ENCODE measurements at regions not wholly inside any gene's neighbourhood (a gene's known extent, or its start where the extent isn't known, plus 50 kb on each side); places are given as distances from the start of the nearest gene placed in this dataset.
A peak's percentile ranks its signal among the peaks of the same experiment; 100 is the strongest.

DNA sequence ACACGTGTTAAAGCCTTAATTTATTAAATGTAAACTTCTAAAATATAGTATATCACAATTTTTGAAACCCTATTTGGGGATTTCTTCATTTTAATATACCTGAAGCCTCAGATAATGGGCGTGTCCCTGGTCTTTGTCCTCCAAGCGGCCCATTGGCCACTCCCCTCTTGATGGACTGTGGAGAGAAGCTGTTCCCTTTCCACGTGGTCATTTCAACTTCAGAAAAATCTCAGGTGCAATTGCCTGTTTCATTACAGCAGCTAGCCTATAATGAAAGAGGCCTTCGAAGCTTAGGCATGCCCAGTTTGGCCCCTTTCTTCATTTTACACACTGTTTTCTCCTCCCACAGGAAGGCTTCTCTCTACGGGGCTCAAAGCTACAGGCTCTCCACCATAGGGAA lies 131.4 kb upstream of the ARHGAP5 start:
- H3K4me3 Mint-ChIP-seq, result no peak overlapping the region
- CTCF ChIA-PET, result interaction anchor here (0.7 to 1.1 kb wide), 2 partner anchors 8 to 20 kb away, joined by 3 to 4 read pairs; no protein-coding TSS in a partner anchor
- H3K27me3 Mint-ChIP-seq, result no peaks in the 10 kb centered on the region
- no peak overlapping the region for H3K27ac Mint-ChIP-seq
- no peak for DNase-seq
- POLR2A ChIA-PET, result interaction anchor here (0.9 to 1.6 kb wide), 2 partner anchors 131 to 132 kb away, joined by 3 to 5 read pairs; partner anchors contain the start of gene ARHGAP5
- H3K36me3 Mint-ChIP-seq (ENCODE audit: low read depth), result peaks cover 3% of the 10 kb centered on the region
- peaks cover 50% of the 10 kb centered on the region for H3K4me1 Mint-ChIP-seq
- no peaks in the 10 kb centered on the region for H3K9me3 Mint-ChIP-seq

- Mint-ChIP-seq H3K27me3 (no peaks in the 10 kb centered on the region), H3K27ac (peak overlapping the region; percentile 37), H3K9me3 (no peaks in the 10 kb centered on the region), H3K4me3 (no peak overlapping the region), H3K4me1 (peaks cover 50% of the 10 kb centered on the region), H3K36me3 (ENCODE audit: low read depth) (no peaks in the 10 kb centered on the region)
- ChIA-PET POLR2A (interaction anchor here (1.0 kb wide), 1 partner anchor 9 kb away, joined by 3 read pairs; no protein-coding TSS in a partner anchor), CTCF (interaction anchor here (1.2 kb wide), 1 partner anchor 21 kb away, joined by 4 read pairs; no protein-coding TSS in a partner anchor)
- DNase-seq, result no peak
Measured at GRCh38 chr14:31947076-31947475, 130.0 kb upstream of the ARHGAP5 start.

GRCh38 chr14:31947680-31948595 lies 129.2 kb upstream of the ARHGAP5 start:
- DNase-seq, result no peak
- CTCF ChIA-PET, result interaction anchor here (1.2 kb wide), 1 partner anchor 22 kb away, joined by 4 read pairs; no protein-coding TSS in a partner anchor
- POLR2A ChIA-PET, result no interaction called here
- Mint-ChIP-seq H3K4me3 (no peak overlapping the region), H3K27me3 (no peaks in the 10 kb centered on the region), H3K4me1 (peaks cover 50% of the 10 kb centered on the region), H3K36me3 (ENCODE audit: low read depth) (no peaks in the 10 kb centered on the region), H3K9me3 (no peaks in the 10 kb centered on the region), H3K27ac (peak overlapping the region; percentile 37)

DNA sequence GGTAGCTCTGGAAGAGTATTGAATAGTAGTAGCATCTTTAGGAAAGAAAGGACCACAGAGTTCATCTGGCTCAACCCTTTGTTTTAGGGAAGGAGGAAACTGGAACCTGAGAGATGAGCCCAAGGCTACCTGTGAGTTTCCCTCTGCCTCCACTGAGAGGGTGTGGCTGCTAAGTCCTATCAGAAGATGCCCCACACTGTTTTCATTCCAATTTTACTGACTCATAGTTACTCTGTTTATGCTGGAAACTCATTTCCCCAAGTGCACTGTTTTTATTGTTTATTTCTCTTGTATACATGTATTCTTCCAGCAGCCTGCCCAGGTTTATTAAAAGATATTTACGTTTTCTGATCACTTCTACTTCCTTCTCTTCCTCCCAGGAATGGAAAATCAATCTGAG lies 127.4 kb upstream of the ARHGAP5 start:
- ChIA-PET POLR2A (no interaction called here), CTCF (no interaction called here)
- Mint-ChIP-seq H3K4me3 (no peak overlapping the region), H3K4me1 (peaks cover 39% of the 10 kb centered on the region), H3K9me3 (no peaks in the 10 kb centered on the region), H3K27me3 (no peaks in the 10 kb centered on the region), H3K36me3 (ENCODE audit: low read depth) (no peaks in the 10 kb centered on the region), H3K27ac (no peak overlapping the region)
- no peak for DNase-seq

DNA sequence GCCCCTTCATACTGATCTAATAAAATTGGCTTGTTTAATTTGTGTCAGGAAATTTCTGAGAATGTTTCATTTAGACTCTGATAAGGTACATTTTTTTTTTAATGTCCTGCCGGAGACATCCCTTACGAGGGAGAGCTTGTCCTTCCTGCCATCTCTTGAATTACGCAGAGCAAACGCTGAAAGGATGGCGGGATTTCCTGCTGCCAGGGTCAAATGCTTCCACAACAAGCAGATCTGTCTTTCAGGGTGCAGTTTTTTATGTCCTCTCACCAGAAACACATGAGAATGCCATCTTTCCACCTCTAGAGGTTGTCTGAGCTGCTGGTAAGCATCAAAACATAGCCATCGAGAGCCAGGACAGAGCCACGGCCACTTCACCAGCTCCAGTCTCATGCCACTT lies 126.8 kb upstream of the ARHGAP5 start:
- Mint-ChIP-seq H3K4me3 (no peak overlapping the region), H3K9me3 (no peaks in the 10 kb centered on the region), H3K36me3 (ENCODE audit: low read depth) (no peaks in the 10 kb centered on the region), H3K4me1 (peaks cover 37% of the 10 kb centered on the region), H3K27me3 (no peaks in the 10 kb centered on the region), H3K27ac (no peak overlapping the region)
- no peak for DNase-seq
- POLR2A ChIA-PET, result no interaction called here
- CTCF ChIA-PET, result no interaction called here

DNA sequence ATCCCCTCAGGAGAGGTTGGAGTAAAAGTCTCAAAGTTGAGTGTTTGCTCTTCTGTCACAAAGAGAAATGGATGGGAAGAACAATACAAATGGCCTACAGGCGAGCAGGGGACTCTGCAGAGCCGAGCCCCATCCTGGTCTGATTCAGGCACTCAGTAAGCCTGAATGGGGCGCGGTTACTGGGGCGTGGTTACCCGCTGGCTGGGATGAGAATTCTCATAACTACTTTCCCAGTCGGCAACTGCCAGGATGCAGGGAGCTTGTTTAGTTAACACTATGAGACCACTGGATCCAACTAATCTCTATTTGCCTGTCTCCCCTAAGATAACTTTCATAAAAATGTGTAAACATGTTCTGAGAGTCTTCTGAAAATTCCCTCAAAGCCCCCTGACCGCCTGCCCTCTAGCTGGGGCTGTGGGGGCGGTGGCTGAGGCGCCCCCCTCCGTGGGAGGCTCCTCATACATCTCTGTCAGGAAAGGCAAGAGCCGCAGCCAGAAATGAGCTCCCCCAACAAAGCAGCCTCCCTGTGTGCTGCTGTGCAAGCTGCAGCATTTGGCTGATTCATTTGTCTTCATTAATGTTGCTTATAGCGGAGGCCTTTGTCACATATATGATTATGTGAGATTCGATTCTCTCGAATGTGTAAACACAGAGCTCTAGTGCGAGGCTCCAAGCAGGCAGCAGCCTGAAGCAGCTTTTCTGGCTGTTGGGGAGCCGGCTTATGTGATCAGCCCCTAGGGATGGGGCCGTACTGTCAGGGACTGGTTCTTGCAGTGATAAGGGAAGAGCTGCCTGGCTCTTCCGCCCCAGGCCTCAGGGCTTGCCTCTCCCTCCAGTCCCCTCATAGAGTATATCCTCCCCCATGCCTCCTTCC lies 126.1 kb upstream of the ARHGAP5 start:
- no peaks in the 10 kb centered on the region for H3K27me3 Mint-ChIP-seq
- POLR2A ChIA-PET, result interaction anchor here (1.2 kb wide), 1 partner anchor 10 kb away, joined by 3 read pairs; no protein-coding TSS in a partner anchor
- H3K27ac Mint-ChIP-seq, result no peak overlapping the region
- no peak for DNase-seq
- H3K36me3 Mint-ChIP-seq (ENCODE audit: low read depth), result no peaks in the 10 kb centered on the region
- no peak overlapping the region for H3K4me3 Mint-ChIP-seq
- CTCF ChIA-PET, result no interaction called here
- no peaks in the 10 kb centered on the region for H3K9me3 Mint-ChIP-seq
- H3K4me1 Mint-ChIP-seq, result peaks cover 32% of the 10 kb centered on the region

- no peaks in the 10 kb centered on the region for H3K27me3 Mint-ChIP-seq
- peaks cover 26% of the 10 kb centered on the region for H3K4me1 Mint-ChIP-seq
- CTCF ChIA-PET, result no interaction called here
- H3K27ac Mint-ChIP-seq, result no peak overlapping the region
- no peaks in the 10 kb centered on the region for H3K9me3 Mint-ChIP-seq
- no peak overlapping the region for H3K4me3 Mint-ChIP-seq
- DNase-seq, result no peak
- H3K36me3 Mint-ChIP-seq (ENCODE audit: low read depth), result no peaks in the 10 kb centered on the region
- POLR2A ChIA-PET, result interaction anchor here (1.2 kb wide), 1 partner anchor 10 kb away, joined by 3 read pairs; no protein-coding TSS in a partner anchor
Measured at GRCh38 chr14:31951638-31951964, 125.5 kb upstream of the ARHGAP5 start.

DNA sequence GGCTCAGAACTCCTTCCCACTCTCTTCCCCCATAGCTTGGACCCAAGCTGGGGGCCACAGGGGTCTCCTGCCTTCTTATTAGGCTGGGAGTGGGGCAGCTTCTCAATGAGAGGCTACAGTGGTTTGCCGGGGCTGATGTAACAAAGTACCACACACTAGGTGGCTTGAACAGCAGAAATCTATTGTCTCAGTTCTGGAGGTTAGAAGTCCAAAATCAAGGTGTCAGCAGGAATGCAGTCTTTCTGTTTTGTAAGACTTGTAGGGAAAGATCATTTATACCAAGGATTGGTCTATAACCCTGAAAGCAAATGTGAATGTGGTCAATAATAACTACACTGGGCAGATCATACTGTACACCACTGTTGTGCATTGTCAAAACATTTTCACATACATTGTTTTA lies 124.5 kb upstream of the ARHGAP5 start:
- ChIA-PET CTCF (no interaction called here), POLR2A (no interaction called here)
- Mint-ChIP-seq H3K36me3 (ENCODE audit: low read depth) (no peaks in the 10 kb centered on the region), H3K27ac (no peak overlapping the region), H3K9me3 (no peaks in the 10 kb centered on the region), H3K27me3 (no peaks in the 10 kb centered on the region), H3K4me3 (no peak overlapping the region), H3K4me1 (peaks cover 17% of the 10 kb centered on the region)
- no peak for DNase-seq

DNA sequence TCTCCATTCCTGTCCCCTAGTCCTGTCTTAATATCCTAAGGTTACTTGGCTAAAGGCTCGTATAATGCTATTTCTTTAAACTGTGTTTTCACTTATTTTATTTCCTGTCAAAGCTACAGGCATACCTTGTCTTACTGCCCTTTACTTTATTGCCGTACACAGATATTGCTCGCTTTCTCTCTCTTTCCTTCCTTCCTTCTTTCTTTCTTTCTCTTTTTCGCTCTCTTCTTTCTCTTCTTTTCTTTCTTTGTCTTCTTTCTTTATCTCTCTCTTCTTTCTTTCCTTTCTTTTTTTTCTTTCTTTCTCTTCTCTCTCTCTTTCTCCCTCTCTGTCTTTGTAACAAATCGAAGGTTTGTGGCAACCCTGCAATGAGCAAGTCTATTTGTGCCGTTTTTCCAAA lies 123.9 kb upstream of the ARHGAP5 start:
- peaks cover 10% of the 10 kb centered on the region for H3K4me1 Mint-ChIP-seq
- H3K4me3 Mint-ChIP-seq, result no peak overlapping the region
- H3K36me3 Mint-ChIP-seq (ENCODE audit: low read depth), result no peaks in the 10 kb centered on the region
- ChIA-PET CTCF (interaction anchor here (1.1 kb wide), 1 partner anchor 8 kb away, joined by 4 read pairs; no protein-coding TSS in a partner anchor), POLR2A (no interaction called here)
- no peaks in the 10 kb centered on the region for H3K27me3 Mint-ChIP-seq
- DNase-seq, result no peak
- no peaks in the 10 kb centered on the region for H3K9me3 Mint-ChIP-seq
- no peak overlapping the region for H3K27ac Mint-ChIP-seq

DNA sequence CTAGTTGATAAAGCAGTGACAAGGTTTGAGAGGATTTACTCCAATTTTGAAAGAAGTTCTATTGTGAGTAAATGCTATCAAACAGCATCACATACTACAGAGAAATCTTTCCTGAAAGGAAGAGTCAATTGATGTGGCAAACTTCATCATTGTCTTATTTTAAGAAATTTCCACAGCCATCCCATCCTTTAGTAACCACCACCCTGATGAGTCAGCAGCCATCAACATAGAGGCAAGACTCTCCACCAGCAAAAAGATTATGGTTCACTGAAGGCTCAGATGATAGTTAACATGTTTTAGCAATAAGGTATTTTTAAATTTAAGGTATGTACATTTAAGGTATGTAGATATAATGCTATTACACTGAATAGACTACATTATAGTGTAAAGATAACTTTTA lies 122.1 kb upstream of the ARHGAP5 start:
- ChIA-PET POLR2A (no interaction called here), CTCF (no interaction called here)
- H3K4me3 Mint-ChIP-seq, result no peak overlapping the region
- H3K36me3 Mint-ChIP-seq (ENCODE audit: low read depth), result no peaks in the 10 kb centered on the region
- no peaks in the 10 kb centered on the region for H3K27me3 Mint-ChIP-seq
- H3K4me1 Mint-ChIP-seq, result peaks cover 8% of the 10 kb centered on the region
- peaks cover 2% of the 10 kb centered on the region for H3K9me3 Mint-ChIP-seq
- no peak for DNase-seq
- H3K27ac Mint-ChIP-seq, result no peak overlapping the region

GRCh38 chr14:31955936-31956579 lies 121.0 kb upstream of the ARHGAP5 start:
- Mint-ChIP-seq H3K27me3 (no peaks in the 10 kb centered on the region), H3K4me1 (peaks cover 8% of the 10 kb centered on the region), H3K27ac (no peak overlapping the region), H3K4me3 (no peak overlapping the region), H3K36me3 (ENCODE audit: low read depth) (no peaks in the 10 kb centered on the region), H3K9me3 (peaks cover 3% of the 10 kb centered on the region)
- ChIA-PET CTCF (no interaction called here), POLR2A (no interaction called here)
- no peak for DNase-seq

DNA sequence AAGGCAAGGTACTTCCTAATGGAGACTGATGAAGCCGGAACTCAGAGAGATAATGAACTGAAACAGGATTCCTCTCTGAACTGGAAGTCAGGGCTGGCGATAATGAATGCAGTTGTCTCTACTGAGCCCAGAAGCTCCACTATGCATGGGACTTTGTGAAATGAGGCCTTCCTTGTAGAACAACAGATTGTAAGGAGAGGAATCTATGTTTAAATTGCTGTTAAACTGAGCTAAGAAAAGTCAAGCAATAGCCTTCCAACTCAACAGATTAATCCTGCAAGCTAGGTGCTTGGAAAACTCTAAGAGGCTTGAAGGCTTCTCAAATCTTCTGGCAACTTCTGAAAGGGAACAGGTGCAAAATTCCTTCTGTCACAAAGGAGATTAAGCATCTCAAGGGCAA lies 119.5 kb upstream of the ARHGAP5 start:
- no peak overlapping the region for H3K27ac Mint-ChIP-seq
- H3K27me3 Mint-ChIP-seq, result no peaks in the 10 kb centered on the region
- peaks cover 3% of the 10 kb centered on the region for H3K9me3 Mint-ChIP-seq
- ChIA-PET POLR2A (no interaction called here), CTCF (no interaction called here)
- H3K36me3 Mint-ChIP-seq (ENCODE audit: low read depth), result no peaks in the 10 kb centered on the region
- peaks cover 8% of the 10 kb centered on the region for H3K4me1 Mint-ChIP-seq
- H3K4me3 Mint-ChIP-seq, result no peak overlapping the region
- no peak for DNase-seq

DNA sequence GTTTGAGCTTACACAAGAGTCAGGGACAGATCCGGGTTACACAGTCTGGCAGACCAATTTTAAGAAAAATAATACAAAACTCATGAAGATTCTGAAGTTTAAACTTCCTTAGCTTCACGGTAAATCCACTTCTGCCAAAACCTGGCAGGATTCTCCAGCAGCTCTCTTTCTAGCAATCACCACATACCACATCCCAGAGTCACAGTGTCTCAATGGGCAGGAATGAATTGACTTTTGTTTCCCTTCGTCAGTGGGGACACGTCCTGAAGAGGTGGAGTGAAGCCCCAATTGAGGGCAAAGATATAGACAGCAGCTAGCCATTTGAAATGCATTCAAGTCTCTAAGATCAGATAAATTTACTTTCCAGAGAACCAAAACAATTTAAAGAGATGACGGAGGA lies 117.1 kb upstream of the ARHGAP5 start:
- Mint-ChIP-seq H3K4me3 (no peak overlapping the region), H3K4me1 (peaks cover 1% of the 10 kb centered on the region), H3K36me3 (ENCODE audit: low read depth) (no peaks in the 10 kb centered on the region), H3K27ac (no peak overlapping the region), H3K27me3 (no peaks in the 10 kb centered on the region), H3K9me3 (peaks cover 3% of the 10 kb centered on the region)
- POLR2A ChIA-PET, result no interaction called here
- DNase-seq, result no peak
- CTCF ChIA-PET, result interaction anchor here (1.2 kb wide), 1 partner anchor 33 kb away, joined by 3 read pairs; no protein-coding TSS in a partner anchor
